SK-MEL-5 (cell line): ENCODE measurements at regions not wholly inside any gene's neighbourhood (a gene's known extent, or its start where the extent isn't known, plus 50 kb on each side); places are given as distances from the start of the nearest gene placed in this dataset.
"Not testable (repeated sequence)": the region's sequence is repeated elsewhere in the genome, so short reads cannot be mapped to it uniquely, and the experiment has no call there.

ENCODE experiments used
- DNase-seq: peaks from one replicate; pipeline ENCODE4 v3.0.0-alpha.2; 2016; ENCODE audit warnings: low read depth, low spot score
- in situ Hi-C: cut with HindIII; loops from 2 replicates; pipeline ENCODE4 v1.10.0; 2016; ENCODE audit warnings: low sequenced_read_pairs, high pct_unique_total_duplicates, low pct_unique_long_range_greater_than_20kb

GRCh38 chr9:129318121-129319075 lies 140.3 kb upstream of the IER5L start:
- no peak for DNase-seq
- in situ Hi-C loops, result no loop called here

- in situ Hi-C loops, result no loop called here
- DNase-seq, result peak; percentile 37
These were observed 139.3 kb upstream of the IER5L start for GRCh38 chr9:129317179-129318011.

GRCh38 chr9:129316281-129317030 lies 138.4 kb upstream of the IER5L start:
- in situ Hi-C loops, result no loop called here
- no peak for DNase-seq

- no peak for DNase-seq
- in situ Hi-C loops, result no loop called here
These were observed 135.4 kb upstream of the IER5L start for GRCh38 chr9:129313331-129313955.

GRCh38 chr9:129312251-129313122 lies 134.4 kb upstream of the IER5L start:
- DNase-seq, result no peak
- in situ Hi-C loops, result no loop called here

- no peak for DNase-seq
- in situ Hi-C loops, result no loop called here
These were observed 133.6 kb upstream of the IER5L start for GRCh38 chr9:129311643-129312042.

GRCh38 chr9:129310666-129311350 lies 132.7 kb upstream of the IER5L start:
- in situ Hi-C loops, result no loop called here
- no peak for DNase-seq

- in situ Hi-C loops, result no loop called here
- no peak for DNase-seq
These were observed 131.8 kb upstream of the IER5L start for GRCh38 chr9:129309906-129310305.

- DNase-seq, result no peak
- in situ Hi-C loops, result no loop called here
These were observed 131.0 kb upstream of the IER5L start for GRCh38 chr9:129309041-129309430.

GRCh38 chr9:129307227-129307970 lies 129.3 kb upstream of the IER5L start:
- no peak for DNase-seq
- in situ Hi-C loops, result no loop called here

GRCh38 chr9:129306318-129306973 lies 128.4 kb upstream of the IER5L start:
- DNase-seq, result peak; percentile 97
- in situ Hi-C loops, result no loop called here

- DNase-seq, result no peak
- in situ Hi-C loops, result no loop called here
These were observed 127.2 kb upstream of the IER5L start for GRCh38 chr9:129305246-129305645.

GRCh38 chr9:129301941-129302340 lies 123.9 kb upstream of the IER5L start:
- no peak for DNase-seq
- in situ Hi-C loops, result no loop called here

GRCh38 chr9:129296195-129296594 lies 118.1 kb upstream of the IER5L start:
- in situ Hi-C loops, DNase-seq: not testable (repeated sequence)

GRCh38 chr9:129291041-129291501 lies 113.0 kb upstream of the IER5L start:
- DNase-seq, result no peak
- in situ Hi-C loops, result no loop called here
